ENCODE measurements at regions not wholly inside any gene's neighbourhood (a gene's known extent, or its start where the extent isn't known, plus 50 kb on each side); places are given as distances from the start of the nearest gene placed in this dataset.

DNA sequence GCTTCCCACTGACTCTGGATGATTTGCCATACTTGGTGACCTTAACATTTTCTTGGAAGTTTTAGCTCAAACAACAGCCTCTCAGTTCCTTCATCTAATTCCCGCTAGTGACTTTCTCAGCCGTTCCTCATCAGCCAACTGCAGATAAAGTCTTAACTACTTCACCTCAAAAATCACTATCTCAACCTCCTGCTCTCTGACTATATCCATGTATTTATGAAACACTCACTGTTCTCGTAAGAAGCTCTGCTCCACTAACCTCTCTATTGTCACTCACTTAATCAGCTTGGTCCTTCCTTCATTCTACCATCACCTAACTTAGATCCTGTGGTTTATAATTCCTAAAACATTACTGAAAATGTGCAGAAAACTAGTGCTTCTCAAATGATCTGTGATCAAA, 1551.6 kb downstream of the MRPL39 start:
- WGBS, result 68% methylated on average over 3 of the region's 3 CpGs
- no peaks in the 10 kb centered on the region for H3K36me3 ChIP-seq (ENCODE audit: control insufficient read depth in 4 of 4, insufficient read depth in 3 of 4, low read depth in 1 of 4, low read length in 3 of 4)
- H3K9ac ChIP-seq (ENCODE audit: low read depth in 1 of 2, low read length in 2 of 2), result no peak overlapping the region
- no peaks in the 10 kb centered on the region for H3K4me1 ChIP-seq (ENCODE audit: control insufficient read depth in 4 of 4, insufficient read depth in 4 of 4, low read length in 3 of 4)
- H3K27me3 ChIP-seq (ENCODE audit: control insufficient read depth in 4 of 4, insufficient read depth in 4 of 4, low read length in 3 of 4), result peaks cover 0 to 3% (median 0%) of the 10 kb centered on the region in 4 donors
- no peak for DNase-seq (ENCODE audit: low spot score)
- no peak for TF ChIP-seq RXRA (IDR thresholded peaks at IDR 0.05)
- no peak for TF ChIP-seq YY1 (IDR thresholded peaks at IDR 0.05)
- no peak for TF ChIP-seq SP1 (IDR thresholded peaks at IDR 0.05)
- TF ChIP-seq, protein P1, sequence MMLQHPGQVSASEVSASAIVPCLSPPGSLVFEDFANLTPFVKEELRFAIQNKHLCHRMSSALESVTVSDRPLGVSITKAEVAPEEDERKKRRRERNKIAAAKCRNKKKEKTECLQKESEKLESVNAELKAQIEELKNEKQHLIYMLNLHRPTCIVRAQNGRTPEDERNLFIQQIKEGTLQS (IDR thresholded peaks at IDR 0.05), result no peak
- TF ChIP-seq, protein P2, sequence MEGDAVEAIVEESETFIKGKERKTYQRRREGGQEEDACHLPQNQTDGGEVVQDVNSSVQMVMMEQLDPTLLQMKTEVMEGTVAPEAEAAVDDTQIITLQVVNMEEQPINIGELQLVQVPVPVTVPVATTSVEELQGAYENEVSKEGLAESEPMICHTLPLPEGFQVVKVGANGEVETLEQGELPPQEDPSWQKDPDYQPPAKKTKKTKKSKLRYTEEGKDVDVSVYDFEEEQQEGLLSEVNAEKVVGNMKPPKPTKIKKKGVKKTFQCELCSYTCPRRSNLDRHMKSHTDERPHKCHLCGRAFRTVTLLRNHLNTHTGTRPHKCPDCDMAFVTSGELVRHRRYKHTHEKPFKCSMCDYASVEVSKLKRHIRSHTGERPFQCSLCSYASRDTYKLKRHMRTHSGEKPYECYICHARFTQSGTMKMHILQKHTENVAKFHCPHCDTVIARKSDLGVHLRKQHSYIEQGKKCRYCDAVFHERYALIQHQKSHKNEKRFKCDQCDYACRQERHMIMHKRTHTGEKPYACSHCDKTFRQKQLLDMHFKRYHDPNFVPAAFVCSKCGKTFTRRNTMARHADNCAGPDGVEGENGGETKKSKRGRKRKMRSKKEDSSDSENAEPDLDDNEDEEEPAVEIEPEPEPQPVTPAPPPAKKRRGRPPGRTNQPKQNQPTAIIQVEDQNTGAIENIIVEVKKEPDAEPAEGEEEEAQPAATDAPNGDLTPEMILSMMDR (IDR thresholded peaks at IDR 0.05; ENCODE audit: low read depth, low read length, missing input control), result no peak
- no peak for TF ChIP-seq FOXA1 (IDR thresholded peaks at IDR 0.05)
- TF ChIP-seq, protein P3, sequence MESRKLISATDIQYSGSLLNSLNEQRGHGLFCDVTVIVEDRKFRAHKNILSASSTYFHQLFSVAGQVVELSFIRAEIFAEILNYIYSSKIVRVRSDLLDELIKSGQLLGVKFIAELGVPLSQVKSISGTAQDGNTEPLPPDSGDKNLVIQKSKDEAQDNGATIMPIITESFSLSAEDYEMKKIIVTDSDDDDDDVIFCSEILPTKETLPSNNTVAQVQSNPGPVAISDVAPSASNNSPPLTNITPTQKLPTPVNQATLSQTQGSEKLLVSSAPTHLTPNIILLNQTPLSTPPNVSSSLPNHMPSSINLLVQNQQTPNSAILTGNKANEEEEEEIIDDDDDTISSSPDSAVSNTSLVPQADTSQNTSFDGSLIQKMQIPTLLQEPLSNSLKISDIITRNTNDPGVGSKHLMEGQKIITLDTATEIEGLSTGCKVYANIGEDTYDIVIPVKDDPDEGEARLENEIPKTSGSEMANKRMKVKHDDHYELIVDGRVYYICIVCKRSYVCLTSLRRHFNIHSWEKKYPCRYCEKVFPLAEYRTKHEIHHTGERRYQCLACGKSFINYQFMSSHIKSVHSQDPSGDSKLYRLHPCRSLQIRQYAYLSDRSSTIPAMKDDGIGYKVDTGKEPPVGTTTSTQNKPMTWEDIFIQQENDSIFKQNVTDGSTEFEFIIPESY (IDR thresholded peaks at IDR 0.05), result no peak
- TF ChIP-seq JUND (IDR thresholded peaks at IDR 0.05), result no peak
- no peak for TF ChIP-seq FOXA2 (IDR thresholded peaks at IDR 0.05)
- no peak for TF ChIP-seq NR2F2 (IDR thresholded peaks at IDR 0.05)
- TF ChIP-seq HNF4G (IDR thresholded peaks at IDR 0.05), result no peak
- no peak for TF ChIP-seq TAF1 (conservative IDR thresholded peaks at IDR 0.05)
- TF ChIP-seq HNF4A (conservative IDR thresholded peaks at IDR 0.05), result no peak
- H3K9me3 ChIP-seq (ENCODE audit: control insufficient read depth in 4 of 4, low read length in 3 of 4), result no peaks in the 10 kb centered on the region
- no peak overlapping the region for H3K4me3 ChIP-seq (ENCODE audit: low read depth in 1 of 3, low read length in 3 of 3)
- H3K27ac ChIP-seq (ENCODE audit: low read depth in 1 of 2, low read length in 2 of 2), result no peak overlapping the region

DNA sequence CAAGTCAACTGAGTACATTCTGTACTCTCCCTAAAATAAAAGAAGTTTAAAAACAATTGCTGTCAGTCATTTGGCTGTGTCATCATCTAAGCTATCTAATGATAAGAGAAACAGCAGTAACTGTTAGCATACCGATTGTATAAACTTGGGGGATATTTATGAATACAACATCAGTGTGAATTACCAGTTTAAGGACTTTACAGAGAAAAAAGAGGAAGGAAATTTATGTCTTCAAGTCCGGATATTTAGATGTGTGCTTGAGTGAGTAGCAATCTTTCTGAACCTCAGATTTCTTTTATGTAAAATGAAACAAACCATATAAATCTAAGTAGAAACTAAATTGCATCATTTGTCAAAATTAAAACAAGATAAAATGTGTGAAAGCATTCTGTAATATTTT, 1557.0 kb downstream of the MRPL39 start:
- Histone ChIP-seq H3K9ac (ENCODE audit: low read depth in 1 of 2, low read length in 2 of 2) (no peak overlapping the region), H3K27me3 (ENCODE audit: control insufficient read depth in 4 of 4, insufficient read depth in 4 of 4, low read length in 3 of 4) (no peaks in the 10 kb centered on the region), H3K4me1 (ENCODE audit: control insufficient read depth in 4 of 4, insufficient read depth in 4 of 4, low read length in 3 of 4) (no peaks in the 10 kb centered on the region), H3K36me3 (ENCODE audit: control insufficient read depth in 4 of 4, insufficient read depth in 3 of 4, low read depth in 1 of 4, low read length in 3 of 4) (no peaks in the 10 kb centered on the region), H3K4me3 (ENCODE audit: low read depth in 1 of 3, low read length in 3 of 3) (no peak overlapping the region), H3K27ac (ENCODE audit: low read depth in 1 of 2, low read length in 2 of 2) (no peak overlapping the region), H3K9me3 (ENCODE audit: control insufficient read depth in 4 of 4, low read length in 3 of 4) (no peaks in the 10 kb centered on the region)
- TF ChIP-seq EGR1 (IDR thresholded peaks at IDR 0.05; ENCODE audit: low read depth in 2 of 2) (no peak), JUND (IDR thresholded peaks at IDR 0.05) (no peak), RAD21 (IDR thresholded peaks at IDR 0.05) (no peak), SP1 (IDR thresholded peaks at IDR 0.05) (no peak), TAF1 (conservative IDR thresholded peaks at IDR 0.05) (no peak), HNF4A (conservative IDR thresholded peaks at IDR 0.05) (no peak), FOXA2 (IDR thresholded peaks at IDR 0.05) (no peak)
- TF ChIP-seq, protein P4, sequence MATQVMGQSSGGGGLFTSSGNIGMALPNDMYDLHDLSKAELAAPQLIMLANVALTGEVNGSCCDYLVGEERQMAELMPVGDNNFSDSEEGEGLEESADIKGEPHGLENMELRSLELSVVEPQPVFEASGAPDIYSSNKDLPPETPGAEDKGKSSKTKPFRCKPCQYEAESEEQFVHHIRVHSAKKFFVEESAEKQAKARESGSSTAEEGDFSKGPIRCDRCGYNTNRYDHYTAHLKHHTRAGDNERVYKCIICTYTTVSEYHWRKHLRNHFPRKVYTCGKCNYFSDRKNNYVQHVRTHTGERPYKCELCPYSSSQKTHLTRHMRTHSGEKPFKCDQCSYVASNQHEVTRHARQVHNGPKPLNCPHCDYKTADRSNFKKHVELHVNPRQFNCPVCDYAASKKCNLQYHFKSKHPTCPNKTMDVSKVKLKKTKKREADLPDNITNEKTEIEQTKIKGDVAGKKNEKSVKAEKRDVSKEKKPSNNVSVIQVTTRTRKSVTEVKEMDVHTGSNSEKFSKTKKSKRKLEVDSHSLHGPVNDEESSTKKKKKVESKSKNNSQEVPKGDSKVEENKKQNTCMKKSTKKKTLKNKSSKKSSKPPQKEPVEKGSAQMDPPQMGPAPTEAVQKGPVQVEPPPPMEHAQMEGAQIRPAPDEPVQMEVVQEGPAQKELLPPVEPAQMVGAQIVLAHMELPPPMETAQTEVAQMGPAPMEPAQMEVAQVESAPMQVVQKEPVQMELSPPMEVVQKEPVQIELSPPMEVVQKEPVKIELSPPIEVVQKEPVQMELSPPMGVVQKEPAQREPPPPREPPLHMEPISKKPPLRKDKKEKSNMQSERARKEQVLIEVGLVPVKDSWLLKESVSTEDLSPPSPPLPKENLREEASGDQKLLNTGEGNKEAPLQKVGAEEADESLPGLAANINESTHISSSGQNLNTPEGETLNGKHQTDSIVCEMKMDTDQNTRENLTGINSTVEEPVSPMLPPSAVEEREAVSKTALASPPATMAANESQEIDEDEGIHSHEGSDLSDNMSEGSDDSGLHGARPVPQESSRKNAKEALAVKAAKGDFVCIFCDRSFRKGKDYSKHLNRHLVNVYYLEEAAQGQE (IDR thresholded peaks at IDR 0.05), result no peak
- WGBS, result 56% methylated on average over 2 of the region's 2 CpGs
- DNase-seq (ENCODE audit: low spot score), result no peak
